Activated B cell treated with CpG ODN at 0.5 μM for 24 hours (primary cell): ENCODE measurements at regions not wholly inside any gene's neighbourhood (a gene's known extent, or its start where the extent isn't known, plus 50 kb on each side); places are given as distances from the start of the nearest gene placed in this dataset.

Experiments used
- ATAC-seq: fragments of 200-7000 bp; cut with Tn5 transposase; one replicate; pipeline ENCODE4 v1.10.0; 2021; ENCODE audit warnings: low read depth, mild to moderate bottlenecking, moderate library complexity
- CTCF ChIA-PET: fragments of 350-600 bp; sonication (Branson Sonifier 250); formaldehyde crosslinking; loops from one replicate; lab custom pipeline; 2021; ENCODE audit warnings: antibody characterized with exemption; lab: Charles Lee
- POLR2A ChIA-PET: fragments of 350-600 bp; sonication (Branson Sonifier 250); formaldehyde crosslinking; loops from one replicate; lab custom pipeline; 2021; ENCODE audit warnings: antibody characterized with exemption; lab: Charles Lee
- DNase-seq: peaks from one replicate; pipeline ENCODE4 v3.0.0; 2022
- H3K27ac Mint-ChIP-seq: one replicate; pipeline ENCODE4 v1.8.0; 2020; ENCODE audit warnings: mixed read lengths
- H3K27me3 Mint-ChIP-seq: one replicate; pipeline ENCODE4 v1.8.0; 2021; ENCODE audit warnings: mixed read lengths
- H3K36me3 Mint-ChIP-seq: one replicate; pipeline ENCODE4 v1.8.0; 2021; ENCODE audit warnings: low read depth, mixed read lengths
- H3K4me1 Mint-ChIP-seq: one replicate; pipeline ENCODE4 v1.8.0; 2021; ENCODE audit warnings: mixed read lengths
- H3K4me3 Mint-ChIP-seq: one replicate; pipeline ENCODE4 v1.8.0; 2020; ENCODE audit warnings: mild to moderate bottlenecking, mixed read lengths
- H3K9me3 Mint-ChIP-seq: one replicate; pipeline ENCODE4 v1.8.0; 2020; ENCODE audit warnings: mixed read lengths
- intact Hi-C: fragments of 100-400 bp; cut with micrococcal nuclease; formaldehyde crosslinking; loops from one replicate; pipeline ENCODE4 v1.15.1; 2024
- TF ChIP-seq, protein P1 (sequence below): fragments of 200-600 bp; IDR thresholded peaks from one replicate; pipeline ENCODE4 v1.8.0; 2022; ENCODE audit warnings: antibody characterized with exemption, mild to moderate bottlenecking

DNA sequence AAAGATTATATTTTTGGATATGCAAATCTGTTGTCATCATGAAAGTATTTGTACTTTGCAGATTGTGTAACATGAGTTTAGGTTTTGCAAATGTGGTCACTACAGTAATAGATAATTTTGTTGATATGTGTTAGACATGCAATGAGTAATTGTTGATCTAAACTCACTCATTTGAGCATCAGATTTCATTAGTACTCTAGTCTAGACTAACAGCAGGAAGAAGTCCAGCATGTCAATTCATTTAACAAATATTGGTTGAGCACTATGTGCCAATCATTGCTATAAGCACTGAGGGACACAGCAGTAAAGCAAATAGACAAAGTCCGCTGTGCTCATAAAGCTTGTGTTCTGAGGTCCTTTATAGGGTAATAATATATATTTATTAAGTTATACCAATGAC is 350.0 kb downstream of the USP25 start:
- no peak overlapping the region for H3K4me3 Mint-ChIP-seq
- intact Hi-C loops = no loop called here
- no peaks in the 10 kb centered on the region for H3K4me1 Mint-ChIP-seq
- DNase-seq = no peak
- ATAC-seq = no peak
- no peaks in the 10 kb centered on the region for H3K9me3 Mint-ChIP-seq
- CTCF ChIA-PET = no interaction called here
- POLR2A ChIA-PET = no interaction called here
- no peaks in the 10 kb centered on the region for H3K36me3 Mint-ChIP-seq
- H3K27ac Mint-ChIP-seq = no peak overlapping the region
- no peaks in the 10 kb centered on the region for H3K27me3 Mint-ChIP-seq
- TF ChIP-seq, protein P1, sequence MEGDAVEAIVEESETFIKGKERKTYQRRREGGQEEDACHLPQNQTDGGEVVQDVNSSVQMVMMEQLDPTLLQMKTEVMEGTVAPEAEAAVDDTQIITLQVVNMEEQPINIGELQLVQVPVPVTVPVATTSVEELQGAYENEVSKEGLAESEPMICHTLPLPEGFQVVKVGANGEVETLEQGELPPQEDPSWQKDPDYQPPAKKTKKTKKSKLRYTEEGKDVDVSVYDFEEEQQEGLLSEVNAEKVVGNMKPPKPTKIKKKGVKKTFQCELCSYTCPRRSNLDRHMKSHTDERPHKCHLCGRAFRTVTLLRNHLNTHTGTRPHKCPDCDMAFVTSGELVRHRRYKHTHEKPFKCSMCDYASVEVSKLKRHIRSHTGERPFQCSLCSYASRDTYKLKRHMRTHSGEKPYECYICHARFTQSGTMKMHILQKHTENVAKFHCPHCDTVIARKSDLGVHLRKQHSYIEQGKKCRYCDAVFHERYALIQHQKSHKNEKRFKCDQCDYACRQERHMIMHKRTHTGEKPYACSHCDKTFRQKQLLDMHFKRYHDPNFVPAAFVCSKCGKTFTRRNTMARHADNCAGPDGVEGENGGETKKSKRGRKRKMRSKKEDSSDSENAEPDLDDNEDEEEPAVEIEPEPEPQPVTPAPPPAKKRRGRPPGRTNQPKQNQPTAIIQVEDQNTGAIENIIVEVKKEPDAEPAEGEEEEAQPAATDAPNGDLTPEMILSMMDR = no peak

DNA sequence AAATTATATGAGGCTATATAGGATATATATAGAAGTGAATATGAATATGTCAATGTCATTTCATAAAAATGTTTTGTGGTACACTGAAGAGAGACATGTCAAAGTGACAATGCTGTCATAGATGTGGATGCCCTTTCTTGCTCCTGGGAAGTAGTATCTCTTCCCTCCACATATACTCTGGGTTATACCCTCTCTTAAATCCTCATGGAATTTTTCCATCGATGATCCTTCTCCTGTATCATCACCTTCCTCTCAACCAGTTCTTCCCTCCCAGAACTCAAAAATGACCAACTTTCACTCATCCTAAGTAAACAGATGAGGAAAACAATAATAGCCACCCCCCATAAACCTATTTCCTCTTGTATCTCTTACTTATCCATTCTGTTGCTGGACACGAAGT is 351.5 kb downstream of the USP25 start:
- ATAC-seq = no peak
- ChIA-PET POLR2A (no interaction called here), CTCF (interaction anchor here (1.2 kb wide), 1 partner anchor 249 kb away, joined by 5 read pairs; no protein-coding TSS in a partner anchor)
- Mint-ChIP-seq H3K27me3 (no peaks in the 10 kb centered on the region), H3K4me3 (no peak overlapping the region), H3K27ac (no peak overlapping the region), H3K36me3 (no peaks in the 10 kb centered on the region), H3K9me3 (no peaks in the 10 kb centered on the region), H3K4me1 (no peaks in the 10 kb centered on the region)
- DNase-seq = no peak
- TF ChIP-seq, protein P1 = no peak
- intact Hi-C loops = no loop called here

DNA sequence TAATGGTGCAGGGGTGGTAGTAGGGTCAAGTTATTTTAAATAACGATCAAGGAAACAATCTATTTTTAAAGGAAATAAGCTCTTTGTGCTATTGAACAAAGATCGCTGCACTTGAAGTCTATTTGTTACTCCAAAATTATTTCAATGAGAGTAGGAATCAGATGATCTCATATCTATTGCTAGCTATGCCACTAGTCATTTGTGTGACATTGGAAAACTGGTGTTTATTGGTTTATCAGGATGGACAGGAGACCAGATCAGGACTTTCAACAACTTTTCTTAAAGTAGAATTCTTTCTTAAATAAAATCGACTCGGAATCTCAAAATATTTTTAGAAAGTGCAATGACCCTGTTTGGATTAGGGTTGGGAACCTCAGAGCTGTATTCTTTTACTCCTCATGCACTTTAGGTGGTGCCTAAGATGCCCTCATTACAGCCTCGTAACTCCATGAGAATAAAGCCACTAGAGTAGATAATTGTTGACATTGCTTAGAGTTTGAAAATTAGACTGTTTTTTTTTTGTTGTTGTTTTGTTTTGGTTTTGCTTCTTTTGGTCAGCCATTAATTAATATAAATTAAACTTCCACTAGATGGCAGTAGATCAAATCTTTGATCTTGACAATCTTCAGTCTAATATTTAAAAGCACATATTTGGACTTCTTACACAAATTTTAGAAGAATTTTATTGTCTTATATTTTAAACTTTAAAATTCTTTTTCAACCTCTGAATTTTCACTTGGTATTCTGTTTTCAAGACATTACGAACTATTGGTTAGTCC is 352.4 kb downstream of the USP25 start:
- intact Hi-C loops = loop anchor here (1.0 kb wide), 1 partner anchor 248 kb away; no protein-coding TSS in a partner anchor

DNA sequence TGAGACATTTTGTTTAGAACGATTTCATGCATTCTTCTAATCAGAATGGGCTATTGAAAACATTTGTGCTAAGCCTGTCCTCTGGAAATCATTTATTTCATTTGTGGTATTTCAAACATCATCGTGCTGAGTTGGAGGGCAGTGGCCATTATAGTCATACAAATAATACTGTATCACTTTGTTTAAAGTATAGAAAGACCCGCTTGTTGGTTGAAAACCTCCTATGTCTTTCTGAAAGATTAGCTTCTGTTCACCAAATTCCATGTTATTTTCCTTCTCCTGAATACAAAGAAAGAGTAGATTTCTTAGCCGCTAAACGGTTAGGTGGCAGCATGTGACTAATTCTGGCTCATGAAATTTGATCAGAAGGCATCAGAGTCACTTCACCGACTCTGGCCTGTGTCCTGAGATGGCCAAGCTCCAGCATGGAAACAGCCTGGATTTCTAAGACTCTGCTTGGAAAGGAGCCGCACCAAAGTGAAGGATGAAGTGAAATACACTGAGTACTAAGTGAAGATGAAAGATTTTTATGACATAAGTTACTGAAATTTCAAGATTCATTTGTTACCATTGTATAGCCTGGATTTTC is 355.1 kb downstream of the USP25 start:
- no peaks in the 10 kb centered on the region for H3K9me3 Mint-ChIP-seq
- ChIA-PET POLR2A (no interaction called here), CTCF (no interaction called here)
- TF ChIP-seq, protein P1 = no peak
- intact Hi-C loops = no loop called here
- ATAC-seq (no peak), DNase-seq (no peak)
- H3K27me3 Mint-ChIP-seq = no peaks in the 10 kb centered on the region
- H3K36me3 Mint-ChIP-seq = no peaks in the 10 kb centered on the region
- H3K4me3 Mint-ChIP-seq = no peak overlapping the region
- H3K4me1 Mint-ChIP-seq = no peaks in the 10 kb centered on the region
- no peak overlapping the region for H3K27ac Mint-ChIP-seq

More for the DNA sequence above, 352.4 kb downstream of the USP25 start:
- Mint-ChIP-seq H3K9me3 (no peaks in the 10 kb centered on the region), H3K27me3 (no peaks in the 10 kb centered on the region), H3K4me3 (no peak overlapping the region), H3K4me1 (no peaks in the 10 kb centered on the region), H3K27ac (no peak overlapping the region), H3K36me3 (no peaks in the 10 kb centered on the region)
- TF ChIP-seq, protein P1 = no peak
- POLR2A ChIA-PET = no interaction called here
- no peak for ATAC-seq
- CTCF ChIA-PET = interaction anchor here (1.2 kb wide), 1 partner anchor 248 kb away, joined by 5 read pairs; no protein-coding TSS in a partner anchor
- DNase-seq = no peak

DNA sequence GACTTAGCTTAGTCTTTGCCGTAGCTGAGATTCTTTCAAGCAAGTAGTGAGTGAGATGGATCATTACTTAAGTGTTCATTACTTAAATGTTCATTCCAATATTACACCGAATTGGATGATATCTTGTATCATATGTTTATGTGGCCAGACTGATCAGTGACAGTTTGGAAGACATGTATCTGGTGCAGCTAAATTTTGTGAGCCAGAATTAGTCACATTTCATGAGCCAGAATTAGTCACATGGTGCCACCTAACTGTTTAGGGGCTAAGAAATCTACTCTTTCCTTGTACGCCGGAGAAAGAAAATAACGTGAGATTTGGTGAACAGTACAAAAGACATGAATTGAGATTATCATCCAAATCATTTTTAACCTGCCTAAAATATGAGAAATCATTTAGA is 355.6 kb downstream of the USP25 start:
- no peaks in the 10 kb centered on the region for H3K4me1 Mint-ChIP-seq
- ChIA-PET CTCF (no interaction called here), POLR2A (no interaction called here)
- intact Hi-C loops = no loop called here
- H3K27me3 Mint-ChIP-seq = no peaks in the 10 kb centered on the region
- H3K27ac Mint-ChIP-seq = no peak overlapping the region
- DNase-seq (no peak), ATAC-seq (no peak)
- TF ChIP-seq, protein P1 = no peak
- H3K4me3 Mint-ChIP-seq = no peak overlapping the region
- no peaks in the 10 kb centered on the region for H3K9me3 Mint-ChIP-seq
- no peaks in the 10 kb centered on the region for H3K36me3 Mint-ChIP-seq
